ENCODE measurements at regions not wholly inside any gene's neighbourhood (a gene's known extent, or its start where the extent isn't known, plus 50 kb on each side); places are given as distances from the start of the nearest gene placed in this dataset.
A peak's percentile ranks its signal among the peaks of the same experiment; 100 is the strongest.
"Not testable (repeated sequence)": the region's sequence is repeated elsewhere in the genome, so short reads cannot be mapped to it uniquely, and the experiment has no call there.

DNA sequence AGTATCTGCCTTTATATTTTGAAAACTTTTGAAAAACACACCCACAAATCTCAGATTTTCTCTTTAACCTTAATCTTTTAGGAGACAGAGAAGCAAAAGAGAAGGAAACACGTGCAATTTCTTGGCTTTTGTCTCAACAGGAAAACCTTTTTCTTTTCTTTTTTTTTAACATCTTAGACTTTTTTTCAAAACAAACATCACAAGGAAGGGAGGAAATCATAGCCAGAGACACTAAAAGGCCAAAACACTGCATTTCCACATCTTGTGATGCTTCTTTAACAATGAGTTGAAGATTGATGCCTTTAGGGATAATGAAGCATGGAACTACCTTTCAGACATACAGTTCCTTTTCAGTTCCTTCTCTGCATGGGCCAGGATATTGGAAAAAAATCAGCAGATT lies 136.6 kb upstream of the NRBF2 start:
- no peak for DNase-seq

DNA sequence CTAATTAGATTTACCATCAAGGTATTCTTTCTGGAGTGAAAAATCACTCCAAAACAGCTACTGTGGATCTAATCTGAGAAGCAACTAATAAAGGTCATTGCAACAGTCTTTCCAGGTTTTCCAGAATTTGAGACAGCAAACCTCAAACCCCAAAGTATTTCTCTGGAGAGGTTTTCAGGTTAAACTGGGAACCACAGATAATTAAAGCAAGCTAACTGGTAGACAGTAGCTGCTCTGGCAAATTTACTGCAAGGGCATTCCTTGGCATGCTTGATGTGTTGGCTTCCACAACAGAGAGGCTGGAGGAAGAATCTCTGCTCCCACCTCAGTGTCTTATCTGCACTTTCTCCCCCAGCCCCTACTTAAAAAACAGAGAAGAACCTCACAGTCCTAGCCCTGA lies 140.0 kb upstream of the NRBF2 start:
- no peak for DNase-seq

DNA sequence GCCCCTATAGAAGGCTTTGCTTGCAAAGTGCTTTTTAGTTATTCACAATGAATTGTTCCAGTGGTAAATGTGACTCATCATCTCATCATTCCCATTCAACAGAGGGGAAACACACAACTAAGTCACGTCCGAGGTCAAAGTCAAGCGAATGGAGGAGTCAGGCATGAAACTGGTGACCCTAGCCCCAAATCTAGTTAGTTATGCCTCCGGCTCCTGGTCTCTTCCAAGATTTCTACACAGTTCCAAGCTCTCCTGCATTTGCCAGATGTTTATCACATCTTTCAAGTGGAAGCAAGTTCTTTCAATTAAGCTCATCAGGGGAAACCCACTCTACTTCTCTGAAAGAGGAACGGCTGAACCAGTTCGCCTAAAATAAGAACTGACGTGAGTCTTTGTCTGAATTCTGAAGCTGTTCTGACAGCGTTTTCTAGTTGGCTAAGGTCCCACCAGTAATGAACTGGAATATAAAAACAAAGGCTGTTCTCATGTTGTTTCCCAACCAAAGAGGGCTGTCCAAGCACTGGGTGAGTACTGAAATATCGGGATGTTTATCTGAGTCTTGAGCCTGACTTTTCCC lies 140.9 kb upstream of the NRBF2 start:
- no peak for DNase-seq

DNA sequence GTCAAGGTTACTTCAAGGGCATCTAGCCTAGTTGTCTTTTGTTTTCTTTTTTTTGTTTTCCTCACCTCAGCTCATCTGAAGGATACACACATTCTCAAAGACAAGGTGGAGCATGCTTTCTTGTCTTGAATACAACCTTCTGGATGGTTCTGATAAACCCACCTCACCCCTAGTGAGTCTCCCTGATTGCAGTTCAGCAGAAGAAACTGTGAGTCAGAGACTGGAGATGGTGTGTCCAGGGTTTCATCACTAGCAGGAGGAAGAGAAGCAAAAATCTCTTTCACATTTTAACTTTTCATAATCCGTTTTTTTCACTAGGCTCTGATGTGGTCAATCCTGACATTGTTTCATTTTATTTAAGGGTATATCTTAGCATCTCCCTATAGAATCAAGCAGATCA lies 143.0 kb upstream of the NRBF2 start:
- DNase-seq, result no peak

DNA sequence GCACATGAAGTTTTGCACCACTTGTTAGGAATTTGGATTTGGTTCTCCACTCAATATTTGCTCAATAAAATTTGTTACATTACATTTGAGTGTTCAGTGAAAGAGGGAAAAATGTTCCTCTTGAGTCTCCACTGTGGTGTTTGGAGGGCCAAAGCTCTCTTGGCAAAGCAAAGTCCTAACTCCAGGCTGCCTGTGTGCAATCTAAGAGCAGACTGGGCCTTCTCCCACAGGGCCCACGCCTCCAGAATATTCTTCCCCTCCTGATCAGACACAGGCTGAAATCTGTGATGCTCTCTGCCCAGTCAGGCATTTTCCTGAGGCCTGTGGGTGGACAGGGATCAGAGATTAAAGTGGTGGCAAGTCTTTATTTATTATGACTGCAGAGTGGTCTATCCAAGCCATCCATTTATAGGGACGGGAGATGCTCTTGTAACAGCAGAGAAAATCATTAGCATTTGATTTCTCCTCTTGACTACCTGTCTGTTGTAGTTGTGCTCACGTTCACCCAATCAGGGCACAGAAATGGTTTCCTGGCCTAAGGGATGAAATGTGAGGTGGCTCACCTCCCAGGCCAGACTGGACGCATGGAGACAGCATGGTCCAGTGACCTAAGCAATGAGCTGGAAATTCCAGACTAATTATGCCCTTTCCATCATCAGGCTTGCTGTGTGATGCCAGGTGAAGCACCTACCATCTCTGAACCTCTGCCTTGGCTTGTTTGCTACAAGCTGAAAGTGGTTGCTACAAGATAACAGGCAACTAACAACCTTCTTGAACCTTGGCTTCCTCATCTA lies 147.1 kb upstream of the NRBF2 start:
- DNase-seq, result no peak

DNA sequence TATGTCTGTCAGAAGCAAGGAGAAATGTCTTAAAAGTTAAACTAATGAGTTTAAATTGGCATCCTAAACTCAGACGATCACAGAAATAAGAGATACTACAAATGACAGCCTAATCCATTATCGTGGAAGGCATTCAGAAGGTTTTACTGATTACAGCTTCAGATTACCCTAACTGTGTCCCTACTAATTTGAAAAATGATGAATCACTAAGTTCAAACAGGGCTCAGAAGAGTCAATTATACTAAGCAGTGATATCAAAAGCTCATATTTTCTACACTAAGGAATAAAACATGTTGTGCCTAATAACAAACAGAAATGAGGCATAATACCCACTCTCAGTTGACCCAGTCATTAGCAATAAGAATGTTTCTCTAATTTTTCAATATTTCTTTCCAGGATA lies 152.0 kb upstream of the NRBF2 start:
- DNase-seq, result no peak

DNA sequence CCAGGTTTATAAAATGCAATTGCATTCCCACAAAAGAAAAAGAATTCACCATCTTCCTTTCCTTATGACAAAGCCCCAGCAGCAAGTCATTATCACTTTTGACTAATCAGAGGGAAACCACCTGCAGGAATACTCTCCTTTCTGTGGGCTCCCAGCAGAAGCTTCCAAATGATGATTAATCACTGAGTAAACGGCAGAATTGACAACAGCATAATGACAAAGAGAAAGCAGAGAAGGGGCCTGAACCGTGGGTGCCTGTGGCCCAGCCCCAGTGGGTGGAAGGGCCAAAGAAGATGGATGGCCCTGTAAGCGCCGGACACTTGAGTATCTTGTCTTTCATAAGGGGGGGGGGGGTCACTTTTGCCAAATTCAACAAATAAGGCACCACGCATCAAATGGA lies 152.4 kb upstream of the NRBF2 start:
- DNase-seq, result peak; percentile 30 to 39

DNA sequence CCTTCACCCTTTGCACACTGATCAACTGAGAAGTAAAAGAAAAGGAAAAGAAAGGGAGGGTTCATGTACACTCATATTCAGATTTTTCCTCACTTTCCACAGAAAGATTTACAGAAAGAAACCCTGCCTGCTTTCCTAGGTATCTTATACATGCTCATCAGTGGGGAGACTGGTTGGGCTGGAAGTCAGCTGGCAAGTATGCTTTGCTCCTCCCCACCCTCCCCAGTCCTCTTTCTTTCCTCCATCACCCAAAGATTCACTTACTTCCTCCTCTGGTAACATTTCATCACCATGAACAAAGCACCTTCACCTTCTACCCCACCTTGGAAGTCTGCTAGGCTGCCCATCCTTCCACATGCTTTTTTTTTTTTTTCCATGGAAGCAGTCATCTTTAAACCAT lies 153.2 kb upstream of the NRBF2 start:
- DNase-seq, result no peak

DNA sequence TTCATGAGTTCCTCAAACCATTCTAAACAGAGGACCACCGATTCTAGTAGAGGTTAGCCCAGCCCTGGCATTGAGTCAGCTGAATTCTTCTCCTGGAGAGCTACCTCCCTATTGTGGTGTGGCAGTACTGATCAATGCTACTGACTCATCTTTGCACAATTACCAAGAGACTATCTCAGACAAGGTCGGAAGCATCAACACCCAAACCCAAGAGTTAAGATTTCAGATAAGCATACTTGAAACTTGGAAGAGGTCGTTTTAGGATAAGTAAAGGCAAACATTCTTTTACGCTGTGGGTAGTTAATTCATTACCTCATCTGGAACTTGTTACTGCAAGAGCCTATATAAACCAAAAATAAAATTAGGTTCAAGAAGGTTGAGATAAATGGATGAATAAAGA lies 154.6 kb upstream of the NRBF2 start:
- DNase-seq, result no peak

DNA sequence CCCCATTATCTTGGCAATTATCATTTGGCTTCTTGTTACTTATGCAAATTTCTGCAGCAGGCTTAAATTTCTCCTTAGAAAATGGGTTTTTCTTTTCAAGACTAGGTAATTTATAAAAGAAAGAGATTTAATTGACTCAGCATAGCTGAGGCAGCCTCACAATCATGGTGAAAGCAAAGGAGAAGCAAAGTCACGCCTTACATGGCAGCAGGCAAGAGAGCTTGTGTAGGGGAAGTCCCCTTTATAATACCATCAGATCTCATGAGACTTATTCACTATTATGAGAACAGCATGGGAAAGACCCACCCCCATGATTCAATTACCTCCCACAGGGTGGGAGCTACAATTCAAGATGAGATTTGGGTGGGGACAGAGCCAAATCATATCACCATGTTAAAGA lies 158.3 kb upstream of the NRBF2 start:
- DNase-seq, result not testable (repeated sequence)

DNA sequence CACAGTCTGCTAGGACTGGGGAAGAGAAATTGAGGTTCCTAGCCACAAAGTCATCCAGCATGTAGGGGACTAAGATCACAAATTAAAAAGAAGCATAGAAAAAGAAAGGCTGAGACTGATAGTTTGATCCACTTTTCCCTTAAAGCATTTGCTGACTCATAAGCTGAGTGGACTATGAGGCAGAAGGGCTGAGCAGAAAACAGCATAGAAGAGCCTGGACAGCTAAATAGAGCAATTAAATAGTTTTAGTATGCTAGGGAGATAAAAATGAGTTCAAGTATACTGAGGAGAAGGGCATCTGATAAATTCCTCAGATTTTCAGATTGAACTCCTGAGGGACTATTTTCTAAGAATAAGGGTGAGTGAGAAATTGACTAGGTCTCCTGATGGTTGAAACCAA lies 155.9 kb upstream of the EGR2 start:
- no peak for DNase-seq

DNA sequence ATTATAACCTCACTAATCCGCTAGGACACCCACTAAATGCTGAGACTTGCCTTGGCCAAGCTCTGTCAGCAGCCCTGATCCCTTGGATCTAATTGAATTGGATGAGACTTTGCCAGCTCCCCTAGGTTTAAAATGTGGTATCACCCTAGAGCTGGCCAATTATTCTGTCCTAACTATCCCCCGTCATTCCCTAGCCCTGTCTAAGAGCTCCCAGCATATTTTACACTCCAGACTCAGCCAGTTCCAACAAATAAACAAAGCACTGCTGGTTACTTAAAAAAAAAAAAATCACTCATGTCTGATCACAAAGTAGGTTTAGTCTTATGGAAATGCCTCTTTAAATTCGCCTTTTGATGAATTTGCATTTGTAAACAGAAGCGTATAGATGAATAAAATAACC lies 147.9 kb upstream of the EGR2 start:
- DNase-seq, result no peak

DNA sequence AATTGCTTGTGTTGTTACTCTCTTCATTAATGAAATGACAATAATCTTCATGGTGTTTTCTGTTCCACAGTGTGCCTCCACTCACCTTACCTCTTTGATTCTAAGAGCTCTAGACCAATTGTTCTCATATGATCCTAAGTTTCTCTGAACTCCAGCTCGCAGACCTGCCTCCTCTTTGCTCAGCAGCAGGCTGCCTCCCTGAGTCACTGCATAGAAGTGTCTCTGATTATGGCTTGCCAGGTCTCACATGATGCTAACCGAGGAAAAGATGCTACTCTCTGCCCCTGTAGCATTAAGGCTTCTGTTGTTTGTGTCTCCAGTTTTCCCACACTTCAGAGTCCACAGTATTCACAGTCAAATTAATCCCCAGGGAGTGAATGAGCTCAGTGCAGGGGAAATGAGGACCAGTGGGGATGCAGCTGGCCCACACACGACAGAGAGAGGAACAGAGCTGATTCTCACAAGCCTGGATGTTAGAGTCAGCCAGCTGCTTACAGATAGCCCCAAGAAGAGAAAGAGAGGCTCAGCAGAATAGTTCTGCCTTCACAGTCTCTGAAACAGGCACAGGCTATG lies 145.9 kb upstream of the EGR2 start:
- no peak for DNase-seq

DNA sequence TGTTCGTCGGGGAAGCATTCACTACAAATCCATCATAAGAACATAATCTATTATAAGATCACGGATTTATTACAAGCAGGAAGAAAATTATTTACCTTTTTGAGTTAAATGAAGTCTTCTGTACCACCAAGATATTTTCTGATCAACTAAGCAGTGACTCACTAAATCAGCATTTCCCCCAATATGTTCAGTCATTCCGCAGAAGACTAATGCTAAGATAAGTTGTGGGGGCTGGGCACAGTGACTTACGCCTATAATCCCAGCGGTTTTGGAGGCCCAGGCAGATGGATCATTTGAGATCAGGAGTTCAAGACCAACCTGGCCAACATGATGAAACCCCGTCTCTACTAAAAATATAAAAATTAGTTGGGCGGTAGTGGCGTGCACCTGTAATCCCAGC lies 144.2 kb upstream of the EGR2 start:
- no peak for DNase-seq

DNA sequence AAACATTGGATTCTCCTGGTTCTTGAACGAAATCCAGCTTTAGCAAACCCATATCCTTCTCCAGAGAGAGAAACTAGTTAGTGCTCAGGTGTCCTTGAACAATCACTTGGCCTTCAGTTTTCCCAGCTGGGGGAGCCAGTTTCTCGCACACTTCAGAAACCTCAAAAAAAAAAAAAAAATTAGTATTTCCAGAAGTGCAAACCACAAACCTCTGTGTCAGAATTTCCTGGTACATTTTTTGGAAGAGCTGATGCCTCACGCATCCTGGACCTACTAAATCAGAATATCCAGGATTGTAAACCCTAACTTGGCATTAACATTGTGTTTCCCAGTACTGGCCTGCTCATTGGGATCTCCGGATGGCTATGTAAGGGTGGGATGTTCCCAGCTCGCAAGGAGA lies 143.4 kb upstream of the EGR2 start:
- no peak for DNase-seq

DNA sequence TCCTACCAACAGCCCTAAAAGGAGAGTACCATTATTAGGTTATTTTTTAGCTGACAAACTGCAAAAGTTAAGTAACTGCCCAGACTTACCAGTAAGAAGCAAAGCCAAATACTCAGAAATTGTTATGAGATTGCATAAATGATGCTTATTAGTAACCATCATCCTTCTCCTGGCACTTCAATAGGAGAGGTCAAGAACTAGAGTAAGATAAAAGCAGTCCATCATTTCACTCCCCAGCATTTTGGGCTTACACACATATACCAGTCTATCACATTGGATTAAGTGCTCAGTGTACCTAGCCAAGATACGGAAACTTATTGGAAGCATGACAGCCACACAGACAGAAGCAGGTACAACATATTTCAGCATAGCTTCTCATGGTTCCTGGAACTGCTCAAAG lies 142.8 kb upstream of the EGR2 start:
- no peak for DNase-seq

DNA sequence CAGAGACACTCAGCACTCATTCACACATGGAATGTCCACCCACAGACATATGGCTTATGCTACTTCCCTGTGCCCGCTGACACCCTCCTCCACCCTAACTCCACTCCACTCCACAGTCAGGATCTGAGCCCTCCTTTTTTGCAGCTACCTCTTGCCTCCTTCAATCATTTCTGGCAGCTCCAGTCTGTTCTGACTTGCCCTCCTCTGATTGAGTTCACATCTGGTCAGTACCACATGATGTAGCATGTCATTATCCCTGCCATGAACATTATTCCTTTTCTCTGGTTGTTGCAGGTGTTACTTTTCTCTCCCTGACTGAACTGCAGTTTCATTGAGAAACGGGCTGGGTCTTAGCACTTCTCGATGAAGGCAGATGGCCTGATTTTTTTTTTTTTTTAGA lies 130.1 kb upstream of the EGR2 start:
- DNase-seq, result no peak

DNA sequence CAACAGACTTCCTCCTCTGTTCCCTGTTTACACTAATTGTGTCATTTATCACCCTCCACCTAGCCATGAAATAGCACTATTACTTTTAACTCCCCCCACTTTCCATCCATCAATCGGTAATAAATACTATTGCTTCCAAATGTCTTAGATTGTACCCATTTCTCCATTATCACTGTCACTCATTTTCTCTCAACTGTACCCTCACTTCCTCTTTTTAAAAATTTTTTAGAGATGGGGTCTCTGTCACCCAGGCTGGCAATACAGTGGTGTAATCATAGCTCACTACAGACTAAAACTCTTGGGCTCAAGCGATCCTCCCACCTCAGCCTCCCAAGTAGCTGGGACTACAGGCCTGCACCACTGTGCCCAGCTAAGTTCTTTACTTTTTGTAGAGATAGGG lies 123.5 kb upstream of the EGR2 start:
- DNase-seq, result no peak

DNA sequence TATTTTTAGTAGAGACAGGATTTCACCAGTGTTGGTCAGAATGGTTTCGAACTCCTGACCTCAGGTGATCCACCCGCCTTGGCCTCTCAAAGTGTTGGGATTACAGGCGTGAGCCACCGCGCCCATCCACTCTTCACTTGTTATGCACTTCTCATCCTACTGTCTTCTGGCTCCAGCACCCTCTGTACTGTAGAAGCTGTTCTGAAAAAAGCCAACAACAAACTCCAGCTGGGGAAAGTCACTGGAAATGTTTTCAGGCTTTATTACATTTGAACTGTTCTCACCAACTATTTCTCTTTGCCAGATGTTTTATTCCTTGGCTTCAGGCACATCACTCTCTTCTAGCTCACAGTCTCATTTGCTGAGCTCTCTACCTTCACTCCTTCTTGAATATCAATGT lies 122.5 kb upstream of the EGR2 start:
- DNase-seq, result no peak

DNA sequence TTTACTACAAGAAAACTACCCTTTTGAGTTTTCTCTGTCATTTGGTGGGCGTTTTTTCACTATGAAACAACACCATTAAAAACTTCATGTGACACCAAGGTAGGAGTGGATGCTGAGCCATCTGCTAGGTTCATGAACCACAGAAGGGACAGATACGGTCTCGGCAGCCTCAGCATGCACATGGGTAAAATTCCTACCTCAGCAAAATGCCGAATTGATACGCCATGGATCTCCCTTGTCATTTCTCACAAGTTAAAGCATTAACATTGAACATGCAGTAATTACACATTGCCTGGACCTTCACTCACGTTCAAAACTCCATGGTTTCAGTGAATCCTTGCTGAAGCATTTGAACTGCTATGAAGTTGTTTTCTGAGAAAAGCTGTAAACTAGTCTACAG lies 121.5 kb upstream of the EGR2 start:
- no peak for DNase-seq

DNA sequence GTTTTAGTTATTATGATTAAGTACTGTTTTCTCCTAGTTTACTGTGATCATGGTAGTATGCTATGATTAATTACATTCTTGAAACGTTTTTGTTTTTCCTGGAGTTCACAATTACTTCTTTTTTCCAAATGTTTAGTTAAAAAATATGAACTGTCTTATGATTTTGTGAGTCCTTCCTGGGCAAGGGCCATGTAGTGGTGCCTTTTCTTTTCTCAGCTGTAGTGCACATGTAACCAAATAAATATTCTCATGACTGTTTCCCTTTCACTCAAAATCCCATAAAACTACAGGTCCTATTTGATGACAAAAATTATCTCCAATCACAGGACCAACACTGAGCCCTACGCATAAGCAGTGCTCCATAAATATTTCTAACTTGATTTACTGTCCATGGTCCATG lies 118.9 kb upstream of the EGR2 start:
- no peak for DNase-seq

DNA sequence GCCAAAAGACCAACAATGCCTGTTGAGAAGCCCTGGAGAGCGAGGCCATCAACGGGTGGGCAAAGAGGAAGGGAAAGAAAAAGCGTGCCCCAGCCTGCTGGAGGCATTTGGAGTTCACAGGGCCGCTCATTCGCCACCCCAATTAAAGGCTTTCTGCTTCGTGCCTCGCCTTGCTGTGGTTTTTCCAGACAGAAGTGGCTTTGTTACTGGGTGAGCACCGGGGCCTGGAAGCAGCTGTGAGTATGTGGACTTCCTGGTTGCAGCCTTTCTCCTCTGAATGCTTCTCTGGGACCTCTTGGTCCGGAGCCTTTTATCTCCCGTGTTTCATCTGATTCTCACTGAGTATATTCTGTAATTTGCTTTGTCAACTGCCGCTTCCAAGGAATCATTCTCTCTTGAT lies 118.1 kb upstream of the EGR2 start:
- DNase-seq, result peak in 1 of 2 donors; percentile 1

DNA sequence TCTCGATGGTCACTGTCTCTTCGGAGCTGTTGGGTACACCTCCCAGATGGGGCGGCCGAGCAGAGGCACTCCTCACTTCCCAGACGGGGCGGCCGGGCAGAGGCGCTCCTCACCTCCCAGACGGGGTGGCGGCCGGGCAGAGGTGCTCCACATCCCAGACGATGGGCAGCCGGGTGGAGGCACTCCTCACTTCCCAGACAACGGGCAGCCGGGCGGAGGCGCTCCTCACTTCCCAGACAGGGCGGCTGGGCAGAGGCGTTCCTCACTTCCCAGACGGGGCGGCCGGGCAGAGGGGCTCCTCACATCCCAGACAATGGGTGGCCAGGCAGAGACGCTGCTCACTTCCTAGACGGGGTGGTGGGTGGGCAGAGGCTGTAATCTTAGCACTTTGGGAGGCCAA lies 112.6 kb upstream of the EGR2 start:
- DNase-seq, result not testable (repeated sequence)

DNA sequence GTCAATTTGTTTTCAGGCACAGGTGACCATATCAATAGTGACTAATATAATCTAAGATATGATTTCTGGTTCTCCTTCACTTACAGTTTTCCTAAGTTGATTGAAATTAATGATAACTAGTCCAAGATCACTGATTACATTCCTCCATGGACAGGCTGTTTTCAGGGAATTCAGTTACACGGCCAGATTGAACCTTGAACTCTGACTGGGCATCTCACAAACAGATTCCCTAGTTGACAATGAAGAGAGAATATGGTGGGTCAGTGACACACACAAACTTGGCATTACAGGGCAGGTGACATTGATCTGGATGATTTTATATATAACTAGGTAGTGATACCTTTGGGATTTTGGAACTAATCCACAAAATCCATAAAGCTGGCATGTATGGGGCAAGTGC lies 110.2 kb upstream of the EGR2 start:
- DNase-seq, result no peak

DNA sequence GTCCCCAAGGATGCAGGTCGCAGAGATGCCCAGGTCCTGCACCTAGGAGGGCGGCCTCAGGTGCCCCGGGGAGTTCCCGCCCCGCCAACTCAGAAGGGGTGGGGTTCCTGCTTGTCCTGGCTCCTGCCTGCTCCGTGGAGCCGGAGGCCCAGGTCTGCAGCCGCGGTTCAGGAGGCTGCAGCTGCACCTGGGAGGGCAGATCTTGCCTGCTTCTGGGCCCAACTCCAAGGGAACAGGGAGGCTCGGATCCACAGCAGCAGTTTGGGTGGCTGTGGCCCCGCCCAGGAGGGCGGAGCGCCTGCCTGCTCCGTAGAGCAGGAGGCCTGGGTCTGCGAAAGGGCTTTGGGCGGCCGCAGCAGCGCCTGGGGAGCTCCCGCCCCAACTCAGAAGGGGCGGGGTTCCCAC lies 108.2 kb upstream of the EGR2 start:
- DNase-seq, result peak in 1 of 2 donors; percentile 31

Measured in stimulated activated CD4-positive, alpha-beta T cell treated with anti-CD3 and anti-CD28 coated beads, Interleukin-2, amount 100 ng/mL, for 24 hours (primary cell).